PC-3 (cell line): ENCODE measurements at regions not wholly inside any gene's neighbourhood (a gene's known extent, or its start where the extent isn't known, plus 50 kb on each side); places are given as distances from the start of the nearest gene placed in this dataset.

ENCODE experiments used
- ATAC-seq: fragments of 200-7000 bp; cut with Tn5 transposase; 2 replicates; pipeline ENCODE4 v1.9.1; 2020; ENCODE audit warnings: mild to moderate bottlenecking, moderate library complexity
- BruUV-seq: library from RNA; stranded (reverse); fragments of 400-500 nt; replicated peaks from 2 replicates; lab custom pipeline; 2021; lab: Mats Ljungman, UMichigan
- CTCF ChIA-PET: fragments of 300-600 bp; sonication (Branson Sonifier 250); formaldehyde crosslinking; loops from one replicate; lab custom pipeline; 2022; ENCODE audit warnings: antibody characterized with exemption; lab: Charles Lee
- POLR2A ChIA-PET: fragments of 300-600 bp; sonication (Branson Sonifier 250); formaldehyde crosslinking; loops from one replicate; lab custom pipeline; 2022; ENCODE audit warnings: antibody characterized with exemption; ENCODE audit not compliant: unreplicated experiment; lab: Charles Lee
- DNase-seq: peaks from one replicate; pipeline ENCODE4 v3.0.0-alpha.2; 2015
- H2AFZ ChIP-seq: fragments of 300-600 bp; sonication (generic); 2 replicates; pipeline ENCODE4 v1.6.0; 2016; ENCODE audit warnings: antibody characterized with exemption, low read length
- H3F3A ChIP-seq: fragments of 300-600 bp; sonication (generic); one replicate; pipeline ENCODE4 v1.6.0; 2017; ENCODE audit warnings: antibody characterized with exemption, low read length, control low read depth, mild to moderate bottlenecking; ENCODE audit not compliant: unreplicated experiment
- H3K27ac ChIP-seq: fragments of 300-600 bp; sonication (generic); 2 replicates; pipeline ENCODE4 v1.5.1; 2016; ENCODE audit warnings: mild to moderate bottlenecking, low read length
- H3K27me3 ChIP-seq: fragments of 300-600 bp; sonication (generic); 2 replicates; pipeline ENCODE4 v1.6.1; 2016; ENCODE audit warnings: low read length, mixed read lengths
- H3K36me3 ChIP-seq: fragments of 300-600 bp; sonication (generic); 2 replicates; pipeline ENCODE4 v1.6.1; 2016; ENCODE audit warnings: low read depth, mixed run types, low read length, mixed read lengths
- H3K4me1 ChIP-seq: fragments of 300-600 bp; sonication (generic); 2 replicates; pipeline ENCODE4 v1.5.1; 2016; ENCODE audit warnings: low read length; ENCODE audit not compliant: insufficient read depth
- H3K4me2 ChIP-seq: fragments of 300-600 bp; sonication (generic); 2 replicates; pipeline ENCODE4 v1.6.0; 2016; ENCODE audit warnings: low read length
- H3K4me3 ChIP-seq: fragments of 300-600 bp; sonication (generic); 2 replicates; pipeline ENCODE4 v1.5.1; 2016; ENCODE audit warnings: mild to moderate bottlenecking, low read length, mixed read lengths
- H3K79me2 ChIP-seq: fragments of 300-600 bp; sonication (generic); 2 replicates; pipeline ENCODE4 v1.6.1; 2017; ENCODE audit warnings: low read length, mixed read lengths
- H3K9ac ChIP-seq: fragments of 300-600 bp; sonication (generic); 2 replicates; pipeline ENCODE4 v1.6.0; 2016; ENCODE audit warnings: mild to moderate bottlenecking, low read length
- H3K9me2 ChIP-seq: fragments of 300-600 bp; sonication (generic); replicated peaks from 2 replicates; pipeline ENCODE4 v1.6.1; 2016; ENCODE audit warnings: mixed run types, low read length, mixed read lengths
- H3K9me3 ChIP-seq: fragments of 300-600 bp; sonication (generic); 2 replicates; pipeline ENCODE4 v1.6.1; 2016; ENCODE audit warnings: low read length, mixed read lengths
- H4K20me1 ChIP-seq: fragments of 300-600 bp; sonication (generic); 2 replicates; pipeline ENCODE4 v1.6.1; 2016; ENCODE audit warnings: low read length, mixed read lengths
- CTCF ChIP-seq: fragments of 300-600 bp; sonication (generic); conservative IDR thresholded peaks from 2 replicates; pipeline ENCODE4 v1.5.1; 2017; ENCODE audit warnings: antibody characterized with exemption, low read depth, mild to moderate bottlenecking, low read length
- EZH2 ChIP-seq: fragments of 300-600 bp; sonication (generic); IDR thresholded peaks from one replicate; pipeline ENCODE4 v1.6.1; 2017; ENCODE audit warnings: antibody characterized with exemption, mild to moderate bottlenecking, low read length; ENCODE audit not compliant: unreplicated experiment
- EZH2phosphoT487 ChIP-seq: fragments of 300-600 bp; sonication (generic); IDR thresholded peaks from 2 replicates; pipeline ENCODE4 v1.6.1; 2018; ENCODE audit warnings: mild to moderate bottlenecking, antibody characterized with exemption, low read length, borderline replicate concordance
- intact Hi-C: fragments of 100-400 bp; cut with micrococcal nuclease; formaldehyde crosslinking; loops from 2 replicates; pipeline ENCODE4 v1.9.0; 2023

DNA sequence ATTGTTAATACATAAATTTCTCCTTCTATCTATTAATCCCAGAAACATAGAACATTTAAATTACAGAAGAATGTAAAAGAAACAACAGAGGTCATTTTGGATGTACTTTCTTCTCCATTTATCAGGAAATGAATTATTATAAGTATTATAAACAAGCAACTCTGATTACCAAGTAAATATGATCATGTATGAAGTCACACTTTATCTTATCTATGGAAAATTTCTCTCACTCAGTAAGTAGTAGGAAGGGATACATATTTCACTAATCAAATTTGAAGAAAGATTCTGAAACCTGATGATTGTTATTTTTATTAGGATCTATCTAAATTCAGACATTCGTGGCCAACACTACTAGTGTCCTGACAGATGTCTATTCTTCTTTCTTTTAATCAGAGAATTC, 770.7 kb downstream of the LTN1 start:
- Histone ChIP-seq H3F3A (no peaks in the 10 kb centered on the region), H3K36me3 (no peaks in the 10 kb centered on the region), H3K4me3 (no peak overlapping the region), H3K9me3 (no peaks in the 10 kb centered on the region), H3K27ac (no peak overlapping the region), H2AFZ (no peak overlapping the region), H4K20me1 (no peaks in the 10 kb centered on the region), H3K9ac (no peak overlapping the region), H3K79me2 (no peaks in the 10 kb centered on the region), H3K4me1 (peaks cover 4% of the 10 kb centered on the region; the same call in 1 of the 2 replicates), H3K9me2 (no peaks in the 10 kb centered on the region), H3K27me3 (no peaks in the 10 kb centered on the region), H3K4me2 (no peak overlapping the region)
- ATAC-seq (no peak), DNase-seq (no peak)
- ChIA-PET POLR2A (no interaction called here), CTCF (no interaction called here)
- intact Hi-C loops: no loop called here
- no TSS peak for BruUV-seq
- no peak for TF ChIP-seq EZH2
- TF ChIP-seq CTCF: no peak
- TF ChIP-seq EZH2phosphoT487: no peak

DNA sequence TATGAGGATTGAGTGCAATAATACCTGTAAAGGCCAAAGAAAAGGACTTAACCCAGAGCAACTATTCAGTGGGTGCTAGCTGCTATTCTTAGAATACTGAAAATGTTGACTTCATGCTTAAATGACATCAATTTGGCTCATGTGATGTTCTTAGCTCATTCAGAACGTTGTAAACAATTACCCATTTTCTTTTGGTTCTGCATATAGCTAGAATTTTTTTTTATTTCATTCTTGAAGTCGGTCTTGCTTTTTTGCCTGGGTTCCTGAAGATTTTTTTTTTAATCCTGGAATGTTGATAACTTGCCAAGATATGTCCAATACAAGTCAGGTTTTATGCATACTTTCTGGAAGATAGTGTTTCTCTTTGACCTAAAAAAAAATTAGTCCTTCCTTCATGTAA, 772.0 kb downstream of the LTN1 start:
- H3K36me3 ChIP-seq: no peaks in the 10 kb centered on the region
- no TSS peak for BruUV-seq
- H3K4me1 ChIP-seq: peaks cover 17% of the 10 kb centered on the region
- no peaks in the 10 kb centered on the region for H3F3A ChIP-seq
- no peak overlapping the region for H3K4me2 ChIP-seq
- no peak for DNase-seq
- no peaks in the 10 kb centered on the region for H4K20me1 ChIP-seq
- no peaks in the 10 kb centered on the region for H3K9me3 ChIP-seq
- no peak overlapping the region for H3K27ac ChIP-seq
- no peaks in the 10 kb centered on the region for H3K79me2 ChIP-seq
- H3K4me3 ChIP-seq: no peak overlapping the region
- no peak for TF ChIP-seq EZH2
- TF ChIP-seq CTCF: no peak
- TF ChIP-seq EZH2phosphoT487: no peak
- no peaks in the 10 kb centered on the region for H3K27me3 ChIP-seq
- intact Hi-C loops: no loop called here
- no peaks in the 10 kb centered on the region for H3K9me2 ChIP-seq
- ChIA-PET POLR2A (interaction anchor here (0.6 kb wide), 1 partner anchor 47 kb away, joined by 3 read pairs; no protein-coding TSS in a partner anchor), CTCF (no interaction called here)
- no peak overlapping the region for H2AFZ ChIP-seq
- no peak overlapping the region for H3K9ac ChIP-seq
- no peak for ATAC-seq

DNA sequence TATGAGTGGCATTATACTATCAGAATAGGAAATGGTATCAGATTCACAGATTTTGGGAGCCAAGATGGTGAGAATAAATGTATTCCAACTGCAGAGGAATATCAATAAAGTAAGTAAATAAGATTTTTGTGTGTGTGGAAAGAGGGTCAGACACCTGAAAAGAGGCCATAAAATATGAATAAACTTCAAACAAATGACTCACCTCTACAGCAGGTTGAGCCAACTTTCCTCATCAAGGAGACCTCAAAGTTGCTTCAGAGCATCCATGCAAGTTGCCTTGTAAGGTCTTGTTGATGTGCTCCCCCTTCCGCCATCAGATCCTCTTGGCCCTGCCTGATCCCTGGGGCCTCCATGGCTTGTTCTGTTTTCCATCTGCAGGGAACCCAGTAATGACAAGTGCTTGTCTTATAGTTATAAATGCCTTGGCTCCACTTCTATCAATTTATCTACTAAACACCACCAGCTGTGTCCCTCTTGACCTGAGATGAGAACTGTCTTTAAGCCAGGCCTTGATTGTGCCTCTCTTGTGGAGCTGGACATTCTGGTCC, 775.6 kb downstream of the LTN1 start:
- CTCF ChIA-PET: no interaction called here
- POLR2A ChIA-PET: no interaction called here
- no peaks in the 10 kb centered on the region for H4K20me1 ChIP-seq
- H3F3A ChIP-seq: peaks cover 7% of the 10 kb centered on the region
- H3K4me3 ChIP-seq: no peak overlapping the region
- DNase-seq: peak; percentile 84
- no peaks in the 10 kb centered on the region for H3K36me3 ChIP-seq
- no peak overlapping the region for H2AFZ ChIP-seq
- H3K9me2 ChIP-seq: no peaks in the 10 kb centered on the region
- no peaks in the 10 kb centered on the region for H3K27me3 ChIP-seq
- peaks cover 30% of the 10 kb centered on the region for H3K4me1 ChIP-seq
- ATAC-seq: peak; percentile 81
- no peaks in the 10 kb centered on the region for H3K9me3 ChIP-seq
- no peak for TF ChIP-seq EZH2phosphoT487
- TF ChIP-seq CTCF: no peak
- no peak for TF ChIP-seq EZH2
- intact Hi-C loops: no loop called here
- H3K9ac ChIP-seq: no peak overlapping the region
- H3K79me2 ChIP-seq: no peaks in the 10 kb centered on the region
- H3K27ac ChIP-seq: peak overlapping the region; percentile 6; the same call in 1 of the 2 replicates
- peak overlapping the region; percentile 1; the same call in 1 of the 2 replicates for H3K4me2 ChIP-seq
- BruUV-seq: no TSS peak
